ENCODE measurements at regions not wholly inside any gene's neighbourhood (a gene's known extent, or its start where the extent isn't known, plus 50 kb on each side); places are given as distances from the start of the nearest gene placed in this dataset.
"Not testable (repeated sequence)": the region's sequence is repeated elsewhere in the genome, so short reads cannot be mapped to it uniquely, and the experiment has no call there.

- DNase-seq (ENCODE audit: extremely low spot score in 2 of 2); H3K27ac ChIP-seq; H3K4me1 ChIP-seq; H3K27me3 ChIP-seq; intact Hi-C loops (cut with DNase I); H3K4me3 ChIP-seq: not testable (repeated sequence)
- Histone ChIP-seq H3K9me3 (peaks cover 50% of the 10 kb centered on the region), H3K36me3 (peaks cover 0 to 26% of the 10 kb centered on the region in 2 donors)
These were observed 104.5 kb downstream of the ZNF33B start for GRCh38 chr10:42533866-42534265.

- intact Hi-C loops (cut with DNase I), result no loop called here
- no peak for DNase-seq (ENCODE audit: extremely low spot score in 2 of 2)
- Histone ChIP-seq H3K9me3 (peaks cover 50% of the 10 kb centered on the region), H3K4me1 (no peaks in the 10 kb centered on the region), H3K27me3 (no peaks in the 10 kb centered on the region), H3K36me3 (peaks cover 0 to 20% of the 10 kb centered on the region in 2 donors), H3K4me3 (no peak overlapping the region), H3K27ac (no peak overlapping the region)
- TF ChIP-seq POLR2AphosphoS5 (IDR thresholded peaks at IDR 0.05; ENCODE audit: insufficient read depth in 1 of 2, low read depth in 1 of 2), result no peak
- TF ChIP-seq POLR2A (IDR thresholded peaks at IDR 0.05), result no peak
- TF ChIP-seq CTCF (IDR thresholded peaks at IDR 0.05), result no peak
These were observed 105.4 kb downstream of the ZNF33B start for GRCh38 chr10:42532996-42533395.

- TF ChIP-seq POLR2A (IDR thresholded peaks at IDR 0.05), result no peak
- no peak for TF ChIP-seq POLR2AphosphoS5 (IDR thresholded peaks at IDR 0.05; ENCODE audit: insufficient read depth in 1 of 2, low read depth in 1 of 2)
- TF ChIP-seq CTCF (IDR thresholded peaks at IDR 0.05), result no peak
These were observed 115.3 kb downstream of the ZNF33B start for GRCh38 chr10:42523098-42523497.

GRCh38 chr10:42519761-42520460 is 118.5 kb downstream of the ZNF33B start:
- H3K9me3 ChIP-seq, result peaks cover 88% of the 10 kb centered on the region
- intact Hi-C loops (cut with DNase I), result no loop called here

More at GRCh38 chr10:42523098-42523497, 115.3 kb downstream of the ZNF33B start:
- intact Hi-C loops (cut with DNase I), result no loop called here
- H3K27ac ChIP-seq, result no peak overlapping the region
- H3K4me3 ChIP-seq, result no peak overlapping the region
- no peak for DNase-seq (ENCODE audit: extremely low spot score in 2 of 2)
- peaks cover 0 to 60% of the 10 kb centered on the region in 2 donors for H3K36me3 ChIP-seq
- no peaks in the 10 kb centered on the region for H3K4me1 ChIP-seq
- peaks cover 59% of the 10 kb centered on the region for H3K9me3 ChIP-seq
- H3K27me3 ChIP-seq, result no peaks in the 10 kb centered on the region

GRCh38 chr10:42519079-42519478 is 119.3 kb downstream of the ZNF33B start:
- no peak for DNase-seq (ENCODE audit: extremely low spot score in 2 of 2)
- H3K27ac ChIP-seq, result no peak overlapping the region
- peaks cover 89% of the 10 kb centered on the region for H3K9me3 ChIP-seq
- intact Hi-C loops (cut with DNase I), result no loop called here
- TF ChIP-seq CTCF (IDR thresholded peaks at IDR 0.05) (no peak), POLR2A (IDR thresholded peaks at IDR 0.05) (no peak), POLR2AphosphoS5 (IDR thresholded peaks at IDR 0.05; ENCODE audit: insufficient read depth in 1 of 2, low read depth in 1 of 2) (no peak)
- no peak overlapping the region for H3K4me3 ChIP-seq
- H3K27me3 ChIP-seq, result no peaks in the 10 kb centered on the region
- no peaks in the 10 kb centered on the region for H3K4me1 ChIP-seq
- peaks cover 0 to 45% of the 10 kb centered on the region in 2 donors for H3K36me3 ChIP-seq

More at GRCh38 chr10:42519761-42520460, 118.5 kb downstream of the ZNF33B start:
- no peak for DNase-seq (ENCODE audit: extremely low spot score in 2 of 2)
- Histone ChIP-seq H3K27ac (no peak overlapping the region), H3K36me3 (peaks cover 0 to 53% of the 10 kb centered on the region in 2 donors), H3K4me3 (no peak overlapping the region), H3K4me1 (no peaks in the 10 kb centered on the region), H3K27me3 (no peaks in the 10 kb centered on the region)
- TF ChIP-seq POLR2A (IDR thresholded peaks at IDR 0.05) (no peak), POLR2AphosphoS5 (IDR thresholded peaks at IDR 0.05; ENCODE audit: insufficient read depth in 1 of 2, low read depth in 1 of 2) (no peak), CTCF (IDR thresholded peaks at IDR 0.05) (no peak)

Measured in vagina (tissue), 2 donors.